Activated CD8-positive, alpha-beta memory T cell treated with anti-CD3 and anti-CD28 coated beads, Interleukin-2, amount 10 ng/mL, durations not matched to agents 7 days and 5 days (primary cell): ENCODE measurements at regions not wholly inside any gene's neighbourhood (a gene's known extent, or its start where the extent isn't known, plus 50 kb on each side); places are given as distances from the start of the nearest gene placed in this dataset.
"Not testable (repeated sequence)": the region's sequence is repeated elsewhere in the genome, so short reads cannot be mapped to it uniquely, and the experiment has no call there.

ENCODE experiments used
- ATAC-seq: fragments of 150-1000 bp; cut with Tn5 transposase; one replicate; pipeline ENCODE4 v1.10.0; 2021; ENCODE audit warnings: moderate library complexity
- CTCF ChIA-PET: fragments of 350-600 bp; sonication (Branson Sonifier 250); formaldehyde crosslinking; loops from one replicate; lab custom pipeline; 2021; ENCODE audit warnings: antibody characterized with exemption; lab: Charles Lee
- DNase-seq: peaks from one replicate; pipeline ENCODE4 v3.0.0-alpha.2; 2020
- H3K27ac Mint-ChIP-seq: one replicate; pipeline ENCODE4 v1.8.0; 2021; ENCODE audit warnings: mild to moderate bottlenecking, mixed read lengths
- H3K27me3 Mint-ChIP-seq: one replicate; pipeline ENCODE4 v1.8.0; 2021; ENCODE audit warnings: mixed read lengths
- H3K36me3 Mint-ChIP-seq: one replicate; pipeline ENCODE4 v1.8.0; 2021; ENCODE audit warnings: mild to moderate bottlenecking, mixed read lengths
- H3K4me1 Mint-ChIP-seq: one replicate; pipeline ENCODE4 v1.8.0; 2021; ENCODE audit warnings: mixed read lengths
- H3K4me3 Mint-ChIP-seq: one replicate; pipeline ENCODE4 v1.8.0; 2021; ENCODE audit warnings: mild to moderate bottlenecking, moderate library complexity, mixed read lengths
- H3K9me3 Mint-ChIP-seq: one replicate; pipeline ENCODE4 v1.8.0; 2022; ENCODE audit warnings: low read depth, mixed read lengths

GRCh38 chr1:159641221-159641620 lies 53.6 kb downstream of the APCS start:
- Mint-ChIP-seq H3K4me3 (no peak overlapping the region), H3K9me3 (peaks cover 7% of the 10 kb centered on the region), H3K27me3 (peaks cover 16% of the 10 kb centered on the region), H3K27ac (no peak overlapping the region), H3K4me1 (no peaks in the 10 kb centered on the region), H3K36me3 (no peaks in the 10 kb centered on the region)
- DNase-seq, result no peak
- no peak for ATAC-seq
- CTCF ChIA-PET, result no interaction called here

- Mint-ChIP-seq H3K27ac (no peak overlapping the region), H3K9me3 (peaks cover 7% of the 10 kb centered on the region), H3K27me3 (peaks cover 17% of the 10 kb centered on the region), H3K36me3 (no peaks in the 10 kb centered on the region), H3K4me1 (no peaks in the 10 kb centered on the region), H3K4me3 (no peak overlapping the region)
- CTCF ChIA-PET, result no interaction called here
- ATAC-seq, result no peak
- no peak for DNase-seq
Observed at GRCh38 chr1:159646687-159647086, 59.1 kb downstream of the APCS start.

- Mint-ChIP-seq H3K36me3 (no peaks in the 10 kb centered on the region), H3K27me3 (peaks cover 11% of the 10 kb centered on the region), H3K9me3 (peaks cover 7% of the 10 kb centered on the region), H3K4me3 (no peak overlapping the region), H3K27ac (no peak overlapping the region), H3K4me1 (no peaks in the 10 kb centered on the region)
- CTCF ChIA-PET, result no interaction called here
- DNase-seq (no peak), ATAC-seq (no peak)
Observed at GRCh38 chr1:159647616-159648015, 60.0 kb downstream of the APCS start.

GRCh38 chr1:159652506-159652905 lies 61.9 kb downstream of the CRP start:
- Mint-ChIP-seq H3K27me3 (peaks cover 2% of the 10 kb centered on the region), H3K36me3 (no peaks in the 10 kb centered on the region), H3K4me1 (no peaks in the 10 kb centered on the region), H3K27ac (no peak overlapping the region), H3K9me3 (no peaks in the 10 kb centered on the region), H3K4me3 (no peak overlapping the region)
- CTCF ChIA-PET, result interaction anchor here (1.1 kb wide), 1 partner anchor 355 kb away, joined by 3 read pairs; no protein-coding TSS in a partner anchor
- no peak for DNase-seq
- ATAC-seq, result no peak

- Mint-ChIP-seq H3K4me1 (no peaks in the 10 kb centered on the region), H3K9me3 (no peaks in the 10 kb centered on the region), H3K27me3 (no peaks in the 10 kb centered on the region), H3K4me3 (no peak overlapping the region), H3K36me3 (no peaks in the 10 kb centered on the region), H3K27ac (no peak overlapping the region)
- ATAC-seq (no peak), DNase-seq (no peak)
- CTCF ChIA-PET, result interaction anchor here (1.1 kb wide), 1 partner anchor 354 kb away, joined by 3 read pairs; no protein-coding TSS in a partner anchor
Observed at GRCh38 chr1:159653201-159653600, 61.2 kb downstream of the CRP start.

GRCh38 chr1:159657477-159657876 lies 56.9 kb downstream of the CRP start:
- not testable (repeated sequence) for H3K27ac Mint-ChIP-seq, DNase-seq, H3K4me1 Mint-ChIP-seq, ATAC-seq, H3K9me3 Mint-ChIP-seq, H3K4me3 Mint-ChIP-seq, H3K27me3 Mint-ChIP-seq, H3K36me3 Mint-ChIP-seq
- CTCF ChIA-PET, result interaction anchor here (0.6 kb wide), 1 partner anchor 153 kb away, joined by 3 read pairs; no protein-coding TSS in a partner anchor
